GM12878 (cell line): ENCODE measurements at regions not wholly inside any gene's neighbourhood (a gene's known extent, or its start where the extent isn't known, plus 50 kb on each side); places are given as distances from the start of the nearest gene placed in this dataset.

ENCODE experiments used
- ATAC-seq: fragments of 200-7000 bp; cut with Tn5 transposase; 3 replicates; pipeline ENCODE4 v1.9.1; 2020; ENCODE audit warnings: mild to moderate bottlenecking, moderate library complexity
- BruUV-seq: library from RNA; stranded (reverse); fragments of 400-500 nt; replicated peaks from 2 replicates; lab custom pipeline; 2021; lab: Mats Ljungman, UMichigan
- CTCF ChIA-PET: fragments of 300-600 bp; sonication (Branson Sonifier 250); formaldehyde crosslinking; extraction: SDS; loops from one replicate; lab custom pipeline; 2021; ENCODE audit warnings: inconsistent platforms; lab: Yijun Ruan, JAX
- POLR2A ChIA-PET: fragments of 350-600 bp; formaldehyde crosslinking; extraction: SDS; loops from one replicate; lab custom pipeline; 2021; ENCODE audit warnings: inconsistent platforms; lab: Charles Lee
- RAD21 ChIA-PET: fragments of 300-600 bp; sonication (Branson Sonifier 250); formaldehyde crosslinking; loops from one replicate; lab custom pipeline; 2023; ENCODE audit warnings: antibody characterized with exemption; ENCODE audit not compliant: unreplicated experiment; lab: Charles Lee
- SMC1A ChIA-PET: fragments of 300-600 bp; sonication (Branson Sonifier 250); formaldehyde crosslinking; loops from one replicate; lab custom pipeline; 2023; ENCODE audit not compliant: unreplicated experiment, uncharacterized antibody; lab: Charles Lee
- DNase-seq: peaks from one replicate; pipeline ENCODE4 v3.0.0-alpha.2; 2011; ENCODE audit warnings: low read depth, low spot score
- FAIRE-seq: peaks from 3 replicates; lab custom pipeline; 2011; peaks lifted over from hg19 to GRCh38; lab: Jason Lieb, UNC
- H2AFZ ChIP-seq: 2 replicates; pipeline ENCODE4 v1.6.0; 2011; ENCODE audit warnings: low read depth, low read length, control low read depth; ENCODE audit not compliant: control insufficient read depth
- H3K27ac ChIP-seq: 2 replicates; pipeline ENCODE4 v1.5.1; 2011; ENCODE audit warnings: control low read depth; ENCODE audit not compliant: control insufficient read depth, insufficient read depth
- H3K27me3 ChIP-seq, 2 experiments: replicated peaks in 1 of 2; 2 replicates each; pipeline versions ENCODE4 v1.6.0 to v1.6.1; 2011; ENCODE audit warnings: low read length in 1 of 2; ENCODE audit not compliant: control insufficient read depth in 2 of 2, insufficient read depth in 2 of 2
- H3K36me3 ChIP-seq, 2 experiments: 2 replicates each; pipeline ENCODE4 v1.5.1; 2011; ENCODE audit warnings: low read length in 1 of 2; ENCODE audit not compliant: control insufficient read depth in 2 of 2, insufficient read depth in 2 of 2
- H3K4me1 ChIP-seq: 2 replicates; pipeline ENCODE4 v1.6.1; 2011; ENCODE audit warnings: mild to moderate bottlenecking, low read length, moderate library complexity, mixed read lengths; ENCODE audit not compliant: control insufficient read depth, insufficient read depth
- H3K4me2 ChIP-seq: 2 replicates; pipeline ENCODE4 v1.6.0; 2011; ENCODE audit warnings: control low read depth; ENCODE audit not compliant: control insufficient read depth, insufficient read depth
- H3K4me3 ChIP-seq: fragments of 200-600 bp; sonication (generic); 2 replicates; pipeline ENCODE4 v1.5.1; 2016
- H3K79me2 ChIP-seq: 2 replicates; pipeline ENCODE4 v1.6.0; 2011; ENCODE audit warnings: low read length; ENCODE audit not compliant: control insufficient read depth, insufficient read depth
- H3K9ac ChIP-seq: 2 replicates; pipeline ENCODE4 v1.8.0; 2011; ENCODE audit warnings: low read length, control low read depth, mixed read lengths; ENCODE audit not compliant: control insufficient read depth, insufficient read depth
- H3K9me3 ChIP-seq: replicated peaks from 3 replicates; pipeline ENCODE4 v1.5.1; 2011; ENCODE audit warnings: mild to moderate bottlenecking, low read length; ENCODE audit not compliant: control insufficient read depth, insufficient read depth
- H4K20me1 ChIP-seq: 2 replicates; pipeline ENCODE4 v1.6.0; 2011; ENCODE audit not compliant: control insufficient read depth, insufficient read depth
- BACH1 ChIP-seq: fragments of 450-650 bp; IDR thresholded peaks from 2 replicates; pipeline ENCODE4 v1.6.1; 2017; ENCODE audit warnings: mild to moderate bottlenecking, borderline replicate concordance
- BCLAF1 ChIP-seq: fragments of 450-650 bp; IDR thresholded peaks from 2 replicates; pipeline ENCODE4 v1.6.1; 2017; ENCODE audit warnings: antibody characterized with exemption, mild to moderate bottlenecking, moderate library complexity
- CEBPB ChIP-seq, 2 experiments: fragments of 150-350 bp in 1 of 2; IDR thresholded peaks; 2 replicates each; pipeline ENCODE4 v1.6.1; 2012 to 2014; ENCODE audit warnings: low read depth in 2 of 2, low read length in 2 of 2, borderline replicate concordance in 1 of 2, inconsistent platforms in 1 of 2
- E2F8 ChIP-seq: fragments of 450-650 bp; IDR thresholded peaks from 2 replicates; pipeline ENCODE4 v1.6.1; 2018; ENCODE audit warnings: mild to moderate bottlenecking, low read depth, moderate library complexity; ENCODE audit not compliant: partially characterized antibody
- ELK1 ChIP-seq: IDR thresholded peaks from 2 replicates; pipeline ENCODE4 v1.6.1; 2012; ENCODE audit warnings: low read depth, low read length, improper control_type of control experiment
- GABPA ChIP-seq: IDR thresholded peaks from 2 replicates; pipeline ENCODE4 v1.6.1; 2014; ENCODE audit warnings: antibody characterized with exemption, low read depth, mild to moderate bottlenecking, inconsistent platforms
- JUNB ChIP-seq: IDR thresholded peaks from 2 replicates; pipeline ENCODE4 v1.6.1; 2016; ENCODE audit warnings: antibody characterized with exemption, mild to moderate bottlenecking
- KAT2A ChIP-seq: conservative IDR thresholded peaks from 2 replicates; pipeline ENCODE4 v1.6.1; 2011; ENCODE audit warnings: low read depth, low read length; ENCODE audit not compliant: control insufficient read depth
- MLLT1 ChIP-seq: fragments of 450-650 bp; IDR thresholded peaks from 2 replicates; pipeline ENCODE4 v1.6.1; 2016; ENCODE audit warnings: mild to moderate bottlenecking
- NFXL1 ChIP-seq: fragments of 450-650 bp; IDR thresholded peaks from 2 replicates; pipeline ENCODE4 v1.6.1; 2017; ENCODE audit warnings: antibody characterized with exemption, mild to moderate bottlenecking, borderline replicate concordance
- POLR2AphosphoS5 ChIP-seq: IDR thresholded peaks from 2 replicates; pipeline ENCODE4 v1.6.1; 2011; ENCODE audit warnings: mild to moderate bottlenecking, low read length, inconsistent platforms
- SREBF2 ChIP-seq: IDR thresholded peaks from 2 replicates; pipeline ENCODE4 v1.6.1; 2012; ENCODE audit warnings: mild to moderate bottlenecking, low read length
- SRF ChIP-seq, 2 experiments: IDR thresholded peaks; 2 replicates each; pipeline ENCODE4 v1.6.1; 2011; ENCODE audit warnings: low read depth in 2 of 2, low read length in 2 of 2, mild to moderate bottlenecking in 1 of 2, moderate library complexity in 1 of 2
- WGBS: methylation state at CpG from one replicate; pipeline ENCODE4 v1.1.6; 2016; ENCODE audit warnings: low lambda C conversion rate; ENCODE audit not compliant: insufficient replicate concordance, insufficient coverage; ENCODE audit errors: missing lambda C conversion rate; 5-methylcytosine and 5-hydroxymethylcytosine counted together
- in situ Hi-C: fragments of 300-500 bp; cut with MboI; formaldehyde crosslinking; loops from 9 replicates; pipeline ENCODE4 v1.14.3; 2018; ENCODE audit warnings: mixed read lengths
- intact Hi-C: fragments of 100-400 bp; cut with micrococcal nuclease; formaldehyde crosslinking; loops from one replicate; pipeline ENCODE4 v1.14.2; 2022; ENCODE audit not compliant: unreplicated experiment

GRCh38 chr2:145546091-145546490 is 1026.2 kb upstream of the ZEB2 start (continued):
- TF ChIP-seq MLLT1: no peak
- TF ChIP-seq SREBF2: no peak
- TF ChIP-seq ELK1: no peak
- TF ChIP-seq CEBPB (IDR thresholded peaks at IDR 0.05; ENCODE audit: borderline replicate concordance in 1 of 2, low read depth in 2 of 2, low read length in 2 of 2): no peak
- TF ChIP-seq GABPA: no peak

GRCh38 chr2:145543856-145544255 is 1023.9 kb upstream of the ZEB2 start:
- Histone ChIP-seq H3K79me2 (no peaks in the 10 kb centered on the region), H3K27ac (no peak overlapping the region), H3K9ac (no peak overlapping the region), H3K9me3 (no peaks in the 10 kb centered on the region), H3K36me3 (no peaks in the 10 kb centered on the region), H3K4me3 (no peak overlapping the region), H3K4me2 (no peak overlapping the region), H3K4me1 (no peaks in the 10 kb centered on the region), H3K27me3 (no peaks in the 10 kb centered on the region), H2AFZ (no peak overlapping the region), H4K20me1 (no peaks in the 10 kb centered on the region)
- BruUV-seq: no TSS peak
- WGBS: 24% methylated on average over 5 of the region's 5 CpGs
- intact Hi-C loops (no loop called here), in situ Hi-C loops (no loop called here)
- POLR2A ChIA-PET: no interaction called here
- RAD21 ChIA-PET: no interaction called here
- CTCF ChIA-PET: no interaction called here
- SMC1A ChIA-PET: no interaction called here
- FAIRE-seq (no peak), DNase-seq (no peak), ATAC-seq (no peak)
- no peak for TF ChIP-seq BCLAF1
- TF ChIP-seq NFXL1: no peak
- no peak for TF ChIP-seq POLR2AphosphoS5
- TF ChIP-seq E2F8: no peak
- TF ChIP-seq JUNB: no peak
- no peak for TF ChIP-seq KAT2A
- no peak for TF ChIP-seq SRF (IDR thresholded peaks at IDR 0.05; ENCODE audit: low read depth in 2 of 2, low read length in 2 of 2)
- TF ChIP-seq BACH1: no peak
